Right atrium auricular region (tissue), 2 donors: ENCODE measurements at regions not wholly inside any gene's neighbourhood (a gene's known extent, or its start where the extent isn't known, plus 50 kb on each side); places are given as distances from the start of the nearest gene placed in this dataset.
A peak's percentile ranks its signal among the peaks of the same experiment; 100 is the strongest.

ENCODE experiments used
- DNase-seq: peaks from one replicate; pipeline ENCODE4 v3.0.0-alpha.2; 2019; ENCODE audit warnings: low spot score
- H3K27ac ChIP-seq, 2 donors: fragments of 200-600 bp; sonication (generic); 1 replicate in 1 of 2; 2 replicates in 1 of 2; pipeline ENCODE4 v1.5.1; 2016 to 2019
- H3K27me3 ChIP-seq, 2 donors: fragments of 200-600 bp; sonication (generic); one replicate each; pipeline versions ENCODE4 v1.5.1 to v1.6.0; 2017 to 2019
- H3K36me3 ChIP-seq: fragments of 200-600 bp; sonication (generic); one replicate; pipeline ENCODE4 v1.5.1; 2016
- H3K4me1 ChIP-seq, 2 donors: fragments of 200-600 bp; sonication (generic); one replicate each; pipeline versions ENCODE4 v1.5.1 to v1.6.0; 2017 to 2019
- H3K4me3 ChIP-seq, 2 donors: fragments of 200-600 bp; sonication (generic); 1 replicate in 1 of 2; 2 replicates in 1 of 2; pipeline ENCODE4 v1.5.1; 2017 to 2019; ENCODE audit warnings: mild to moderate bottlenecking in 1 of 2, moderate library complexity in 1 of 2
- H3K9me3 ChIP-seq, 2 donors: fragments of 200-600 bp; sonication (generic); one replicate each; pipeline ENCODE4 v1.5.1; 2019
- CTCF ChIP-seq, 2 donors: fragments of 200-600 bp; sonication (generic); IDR thresholded peaks; one replicate each; pipeline ENCODE4 v1.5.1; 2019; ENCODE audit warnings: antibody characterized with exemption in 2 of 2

DNA sequence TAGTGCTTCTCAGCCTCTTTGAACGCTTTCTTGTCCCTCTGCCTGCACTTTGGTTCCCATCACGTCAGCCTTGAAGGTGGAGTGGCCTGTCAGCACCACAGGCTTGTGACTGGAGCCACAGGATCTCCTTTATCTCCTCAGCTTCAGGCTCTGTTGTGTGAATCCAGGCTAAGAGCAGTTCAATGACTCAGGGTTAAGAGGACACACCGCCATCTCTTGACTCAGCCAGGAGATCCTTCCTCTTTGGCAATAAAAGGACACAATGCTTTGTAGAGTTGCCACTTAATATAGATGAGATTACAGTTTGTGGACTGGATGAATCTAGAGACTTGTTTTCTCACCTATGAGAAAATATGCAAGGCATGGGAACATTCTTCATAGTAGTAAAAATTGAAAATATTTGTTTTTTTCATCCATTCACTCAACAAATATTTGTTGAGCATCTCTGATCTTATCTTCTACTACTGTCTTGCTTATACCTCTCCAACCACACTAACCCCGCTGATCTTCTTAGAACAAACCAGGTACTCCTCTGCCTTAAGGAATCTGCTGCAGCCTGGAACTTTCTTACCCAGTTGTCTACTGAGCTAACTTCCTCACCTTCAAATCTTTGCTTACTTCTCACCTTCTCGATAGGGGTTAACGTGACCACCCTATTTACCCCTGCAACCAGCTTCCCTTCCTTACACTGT, 62.3 kb downstream of the UCHL1 start:
- no peaks in the 10 kb centered on the region for H3K27me3 ChIP-seq
- no peaks in the 10 kb centered on the region for H3K36me3 ChIP-seq
- DNase-seq: peak; percentile 58
- peaks cover 0 to 14% of the 10 kb centered on the region in 2 donors for H3K9me3 ChIP-seq
- no peak overlapping the region for H3K4me3 ChIP-seq
- H3K4me1 ChIP-seq: no peaks in the 10 kb centered on the region
- no peak overlapping the region for H3K27ac ChIP-seq
- no peak for TF ChIP-seq CTCF (IDR thresholded peaks at IDR 0.05)

- TF ChIP-seq CTCF (IDR thresholded peaks at IDR 0.05): no peak
Observed at GRCh38 chr4:41319553-41319952, 62.8 kb downstream of the UCHL1 start.

DNA sequence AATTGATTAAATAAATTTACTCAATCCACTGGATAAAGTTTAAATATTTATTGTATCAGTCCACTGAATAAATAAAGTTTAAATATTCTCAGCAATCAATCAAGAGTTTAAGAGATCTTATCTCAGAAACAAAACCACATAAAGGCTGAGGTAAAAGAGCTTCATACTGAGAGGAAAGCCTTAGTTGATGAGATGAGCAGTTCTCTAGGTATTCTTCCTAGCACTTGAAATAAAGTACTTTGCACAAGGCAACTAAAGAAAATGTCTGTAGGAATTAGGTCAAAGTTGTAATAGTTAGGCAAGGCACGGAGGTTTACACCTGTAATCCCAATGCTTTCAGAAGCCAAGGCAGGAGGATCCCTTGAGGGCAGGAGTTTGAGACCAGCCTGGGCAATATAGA, 63.5 kb downstream of the UCHL1 start:
- no peak for DNase-seq
- Histone ChIP-seq H3K4me3 (no peak overlapping the region), H3K27me3 (no peaks in the 10 kb centered on the region), H3K36me3 (no peaks in the 10 kb centered on the region), H3K9me3 (peaks cover 0 to 14% of the 10 kb centered on the region in 2 donors), H3K4me1 (no peaks in the 10 kb centered on the region), H3K27ac (no peak overlapping the region)
- no peak for TF ChIP-seq CTCF (IDR thresholded peaks at IDR 0.05)

More at GRCh38 chr4:41319553-41319952, 62.8 kb downstream of the UCHL1 start:
- Histone ChIP-seq H3K27ac (no peak overlapping the region), H3K27me3 (no peaks in the 10 kb centered on the region), H3K4me3 (no peak overlapping the region), H3K36me3 (no peaks in the 10 kb centered on the region), H3K4me1 (no peaks in the 10 kb centered on the region), H3K9me3 (peaks cover 0 to 14% of the 10 kb centered on the region in 2 donors)
- DNase-seq: no peak

GRCh38 chr4:41320786-41321185, 64.1 kb downstream of the UCHL1 start:
- H3K9me3 ChIP-seq: peaks cover 0 to 14% of the 10 kb centered on the region in 2 donors
- no peak for DNase-seq
- H3K4me3 ChIP-seq: no peak overlapping the region
- no peaks in the 10 kb centered on the region for H3K36me3 ChIP-seq
- no peak for TF ChIP-seq CTCF (IDR thresholded peaks at IDR 0.05)
- H3K27me3 ChIP-seq: no peaks in the 10 kb centered on the region
- H3K4me1 ChIP-seq: no peaks in the 10 kb centered on the region
- no peak overlapping the region for H3K27ac ChIP-seq

DNA sequence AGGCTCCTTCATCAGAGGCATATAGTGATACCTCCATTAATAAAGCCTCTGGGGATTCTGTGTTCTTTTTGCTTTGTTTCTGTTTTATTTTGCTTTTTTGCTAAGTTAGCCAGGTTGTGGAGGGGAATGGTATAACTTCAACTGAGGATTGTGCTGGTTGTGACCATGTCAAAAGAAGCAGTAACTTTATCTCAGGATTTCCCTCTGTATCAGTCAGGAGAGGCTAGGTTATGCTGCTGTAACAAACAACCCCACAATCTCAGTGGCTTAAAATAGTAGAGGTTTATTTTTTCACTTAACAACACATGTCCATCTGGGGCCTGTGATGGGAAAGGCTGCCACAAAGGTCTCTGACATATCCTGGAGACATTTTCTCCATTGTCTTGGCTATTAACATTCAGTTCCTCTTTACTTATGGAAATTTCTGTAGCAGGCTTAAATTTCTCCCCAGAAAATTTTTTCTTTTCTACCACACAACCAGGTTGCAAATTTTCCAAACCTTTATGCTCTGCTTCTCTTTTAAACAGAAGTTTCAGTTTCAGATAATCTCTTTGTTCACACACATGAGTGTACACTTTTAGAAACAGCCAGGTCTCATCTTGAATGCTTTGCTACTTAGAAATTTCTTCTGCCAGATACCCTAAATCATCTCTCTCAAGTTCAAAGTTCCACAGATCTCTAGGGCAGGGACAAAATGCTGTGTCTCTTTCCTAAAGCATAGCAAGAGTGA, 64.7 kb downstream of the UCHL1 start:
- no peak for TF ChIP-seq CTCF (IDR thresholded peaks at IDR 0.05)
- Histone ChIP-seq H3K27me3 (no peaks in the 10 kb centered on the region), H3K36me3 (no peaks in the 10 kb centered on the region), H3K4me1 (no peaks in the 10 kb centered on the region), H3K27ac (no peak overlapping the region), H3K9me3 (peaks cover 0 to 14% of the 10 kb centered on the region in 2 donors), H3K4me3 (no peak overlapping the region)
- no peak for DNase-seq
